ENCODE measurements at regions not wholly inside any gene's neighbourhood (a gene's known extent, or its start where the extent isn't known, plus 50 kb on each side); places are given as distances from the start of the nearest gene placed in this dataset.
A peak's percentile ranks its signal among the peaks of the same experiment; 100 is the strongest.

DNA sequence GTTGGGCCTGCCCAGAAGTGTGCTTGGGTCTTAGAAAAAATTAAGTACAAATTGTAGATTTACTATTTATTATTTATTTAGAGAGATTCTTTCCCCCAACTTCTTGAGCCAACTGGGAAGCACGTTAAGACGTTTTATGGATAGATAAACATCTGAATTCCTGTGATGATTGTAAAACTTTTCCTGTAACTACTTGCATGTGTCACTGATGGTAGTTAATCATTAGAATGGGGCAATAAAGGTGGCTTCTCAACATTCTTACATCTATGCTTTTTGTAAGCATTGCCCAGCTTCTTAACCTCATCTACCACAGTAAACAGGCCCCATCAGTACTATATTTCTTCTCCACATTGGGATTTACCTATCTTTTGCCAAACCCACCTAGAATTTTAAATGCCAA lies 559.8 kb downstream of the LMO4 start:
- no peak overlapping the region for H3K4me3 Mint-ChIP-seq (ENCODE audit: unreplicated experiment)
- Histone ChIP-seq H3K9me3 (ENCODE audit: insufficient read depth, low read depth, low read length) (no peaks in the 10 kb centered on the region), H3K4me2 (ENCODE audit: low read length) (no peak overlapping the region), H3K4me1 (ENCODE audit: insufficient read depth, low read length) (no peaks in the 10 kb centered on the region), H3K36me3 (ENCODE audit: insufficient read depth, low read length) (no peaks in the 10 kb centered on the region), H2AFZ (ENCODE audit: low read depth, low read length) (no peak overlapping the region), H3K4me3 (ENCODE audit: insufficient read depth, low read depth, low read length) (no peak overlapping the region), H3K27me3 (ENCODE audit: insufficient read depth, low read length) (no peaks in the 10 kb centered on the region), H3K27ac (ENCODE audit: low read depth, low read length) (no peak overlapping the region), H3K79me2 (ENCODE audit: insufficient read depth, low read length) (no peaks in the 10 kb centered on the region), H4K20me1 (ENCODE audit: insufficient read depth, low read length) (no peaks in the 10 kb centered on the region), H3K9ac (ENCODE audit: low read length) (no peak overlapping the region)
- no peak overlapping the region for H3K27ac Mint-ChIP-seq (ENCODE audit: unreplicated experiment)
- TF ChIP-seq, protein P1, sequence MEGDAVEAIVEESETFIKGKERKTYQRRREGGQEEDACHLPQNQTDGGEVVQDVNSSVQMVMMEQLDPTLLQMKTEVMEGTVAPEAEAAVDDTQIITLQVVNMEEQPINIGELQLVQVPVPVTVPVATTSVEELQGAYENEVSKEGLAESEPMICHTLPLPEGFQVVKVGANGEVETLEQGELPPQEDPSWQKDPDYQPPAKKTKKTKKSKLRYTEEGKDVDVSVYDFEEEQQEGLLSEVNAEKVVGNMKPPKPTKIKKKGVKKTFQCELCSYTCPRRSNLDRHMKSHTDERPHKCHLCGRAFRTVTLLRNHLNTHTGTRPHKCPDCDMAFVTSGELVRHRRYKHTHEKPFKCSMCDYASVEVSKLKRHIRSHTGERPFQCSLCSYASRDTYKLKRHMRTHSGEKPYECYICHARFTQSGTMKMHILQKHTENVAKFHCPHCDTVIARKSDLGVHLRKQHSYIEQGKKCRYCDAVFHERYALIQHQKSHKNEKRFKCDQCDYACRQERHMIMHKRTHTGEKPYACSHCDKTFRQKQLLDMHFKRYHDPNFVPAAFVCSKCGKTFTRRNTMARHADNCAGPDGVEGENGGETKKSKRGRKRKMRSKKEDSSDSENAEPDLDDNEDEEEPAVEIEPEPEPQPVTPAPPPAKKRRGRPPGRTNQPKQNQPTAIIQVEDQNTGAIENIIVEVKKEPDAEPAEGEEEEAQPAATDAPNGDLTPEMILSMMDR (IDR thresholded peaks at IDR 0.05; ENCODE audit: insufficient read depth, low read depth, low read length), result no peak
- no peak for TF ChIP-seq EZH2 (IDR thresholded peaks at IDR 0.05; ENCODE audit: insufficient read depth, low read length)
- H3K36me3 Mint-ChIP-seq (ENCODE audit: low read depth, unreplicated experiment), result no peaks in the 10 kb centered on the region
- DNase-seq (ENCODE audit: low read depth) (peak; percentile 27), FAIRE-seq (no peak)
- H3K9me3 Mint-ChIP-seq (ENCODE audit: unreplicated experiment), result no peaks in the 10 kb centered on the region
- H3K4me1 Mint-ChIP-seq (ENCODE audit: low read depth, unreplicated experiment), result no peaks in the 10 kb centered on the region
- no peaks in the 10 kb centered on the region for H3K27me3 Mint-ChIP-seq (ENCODE audit: low read depth, unreplicated experiment)

DNA sequence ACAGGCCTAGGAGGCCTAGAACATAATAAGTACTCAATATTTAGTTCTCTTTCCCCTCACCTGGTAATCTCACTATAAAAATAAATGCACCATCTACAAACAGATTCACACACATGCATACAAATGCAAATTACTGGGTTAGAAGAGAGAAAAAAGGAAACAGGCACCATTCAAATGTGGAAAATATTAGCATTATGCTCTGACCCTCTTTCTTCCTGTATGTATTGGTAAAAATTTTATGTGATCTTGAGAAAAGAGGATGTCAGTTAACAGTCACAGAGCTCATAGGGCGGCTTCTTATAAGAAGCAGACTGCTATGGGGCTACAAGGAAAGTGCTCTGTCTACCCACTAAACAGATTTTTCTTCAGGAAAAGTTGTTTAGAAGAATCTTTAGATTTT lies 565.4 kb downstream of the LMO4 start:
- H3K4me1 ChIP-seq (ENCODE audit: insufficient read depth, low read length), result no peaks in the 10 kb centered on the region
- Mint-ChIP-seq H3K4me1 (ENCODE audit: low read depth, unreplicated experiment) (no peaks in the 10 kb centered on the region), H3K27ac (ENCODE audit: unreplicated experiment) (no peak overlapping the region), H3K27me3 (ENCODE audit: low read depth, unreplicated experiment) (no peaks in the 10 kb centered on the region), H3K9me3 (ENCODE audit: unreplicated experiment) (no peaks in the 10 kb centered on the region), H3K4me3 (ENCODE audit: unreplicated experiment) (no peak overlapping the region), H3K36me3 (ENCODE audit: low read depth, unreplicated experiment) (no peaks in the 10 kb centered on the region)
- no peak overlapping the region for H3K4me3 ChIP-seq (ENCODE audit: insufficient read depth, low read depth, low read length)
- TF ChIP-seq, protein P1 (IDR thresholded peaks at IDR 0.05; ENCODE audit: insufficient read depth, low read depth, low read length), result no peak
- no peak for TF ChIP-seq EZH2 (IDR thresholded peaks at IDR 0.05; ENCODE audit: insufficient read depth, low read length)
- H4K20me1 ChIP-seq (ENCODE audit: insufficient read depth, low read length), result no peaks in the 10 kb centered on the region
- no peak overlapping the region for H3K4me2 ChIP-seq (ENCODE audit: low read length)
- FAIRE-seq (no peak), DNase-seq (ENCODE audit: low read depth) (no peak)
- H3K27me3 ChIP-seq (ENCODE audit: insufficient read depth, low read length), result no peaks in the 10 kb centered on the region
- H3K79me2 ChIP-seq (ENCODE audit: insufficient read depth, low read length), result no peaks in the 10 kb centered on the region
- no peak overlapping the region for H3K9ac ChIP-seq (ENCODE audit: low read length)
- no peak overlapping the region for H2AFZ ChIP-seq (ENCODE audit: low read depth, low read length)
- H3K9me3 ChIP-seq (ENCODE audit: insufficient read depth, low read depth, low read length), result no peaks in the 10 kb centered on the region
- no peaks in the 10 kb centered on the region for H3K36me3 ChIP-seq (ENCODE audit: insufficient read depth, low read length)
- no peak overlapping the region for H3K27ac ChIP-seq (ENCODE audit: low read depth, low read length)

DNA sequence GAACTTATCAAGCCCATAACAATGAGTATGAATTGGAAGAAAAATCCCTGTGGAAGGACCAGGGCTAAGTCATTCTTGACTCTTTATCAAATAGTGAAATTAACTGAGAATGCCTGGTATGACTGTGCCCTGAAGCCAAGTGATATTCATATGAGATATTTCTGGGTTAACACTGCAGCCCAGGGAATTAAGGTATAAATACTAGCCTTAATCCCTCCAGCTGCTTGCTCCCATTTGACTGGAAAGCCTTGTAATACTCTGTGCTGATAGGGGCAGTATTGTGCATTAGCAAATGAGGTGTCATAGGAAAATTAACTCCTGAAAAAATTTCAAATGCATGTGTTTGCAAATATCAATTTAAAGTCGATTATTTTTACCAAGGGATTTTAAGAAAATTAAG lies 568.8 kb downstream of the LMO4 start:
- no peaks in the 10 kb centered on the region for H3K27me3 ChIP-seq (ENCODE audit: insufficient read depth, low read length)
- H3K36me3 Mint-ChIP-seq (ENCODE audit: low read depth, unreplicated experiment), result no peaks in the 10 kb centered on the region
- no peak overlapping the region for H2AFZ ChIP-seq (ENCODE audit: low read depth, low read length)
- no peaks in the 10 kb centered on the region for H3K4me1 ChIP-seq (ENCODE audit: insufficient read depth, low read length)
- no peaks in the 10 kb centered on the region for H4K20me1 ChIP-seq (ENCODE audit: insufficient read depth, low read length)
- TF ChIP-seq, protein P1 (IDR thresholded peaks at IDR 0.05; ENCODE audit: insufficient read depth, low read depth, low read length), result no peak
- no peak for TF ChIP-seq EZH2 (IDR thresholded peaks at IDR 0.05; ENCODE audit: insufficient read depth, low read length)
- no peak overlapping the region for H3K4me2 ChIP-seq (ENCODE audit: low read length)
- no peak overlapping the region for H3K4me3 Mint-ChIP-seq (ENCODE audit: unreplicated experiment)
- H3K9me3 Mint-ChIP-seq (ENCODE audit: unreplicated experiment), result no peaks in the 10 kb centered on the region
- H3K4me3 ChIP-seq (ENCODE audit: insufficient read depth, low read depth, low read length), result no peak overlapping the region
- no peaks in the 10 kb centered on the region for H3K36me3 ChIP-seq (ENCODE audit: insufficient read depth, low read length)
- no peaks in the 10 kb centered on the region for H3K79me2 ChIP-seq (ENCODE audit: insufficient read depth, low read length)
- H3K27ac Mint-ChIP-seq (ENCODE audit: unreplicated experiment), result no peak overlapping the region
- H3K27me3 Mint-ChIP-seq (ENCODE audit: low read depth, unreplicated experiment), result peaks cover 3% of the 10 kb centered on the region
- H3K27ac ChIP-seq (ENCODE audit: low read depth, low read length), result no peak overlapping the region
- DNase-seq (ENCODE audit: low read depth) (no peak), FAIRE-seq (no peak)
- H3K4me1 Mint-ChIP-seq (ENCODE audit: low read depth, unreplicated experiment), result no peaks in the 10 kb centered on the region
- no peaks in the 10 kb centered on the region for H3K9me3 ChIP-seq (ENCODE audit: insufficient read depth, low read depth, low read length)
- H3K9ac ChIP-seq (ENCODE audit: low read length), result no peak overlapping the region
